ENCODE measurements at regions not wholly inside any gene's neighbourhood (a gene's known extent, or its start where the extent isn't known, plus 50 kb on each side); places are given as distances from the start of the nearest gene placed in this dataset.

DNA sequence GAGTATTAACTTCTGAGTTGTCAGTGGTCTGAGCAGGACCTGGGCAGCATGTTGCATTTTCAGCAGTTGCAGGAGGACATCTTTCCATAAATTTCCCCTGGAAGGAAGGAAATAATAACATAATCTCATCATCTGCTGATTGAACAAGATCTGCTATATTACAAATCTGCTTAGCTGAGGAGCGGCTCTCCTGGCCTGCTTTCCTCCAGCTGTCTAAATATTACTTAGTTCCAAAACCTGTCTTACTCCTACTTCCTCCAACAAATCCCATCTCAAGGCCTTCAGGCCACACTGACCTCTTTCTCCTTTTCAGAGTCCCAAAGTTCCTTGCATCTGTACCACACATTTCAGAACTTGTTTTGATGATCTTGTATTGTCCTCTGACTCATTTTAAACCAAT, 364.4 kb upstream of the MCTP2 start:
- no peak for DNase-seq (ENCODE audit: low read depth)

DNA sequence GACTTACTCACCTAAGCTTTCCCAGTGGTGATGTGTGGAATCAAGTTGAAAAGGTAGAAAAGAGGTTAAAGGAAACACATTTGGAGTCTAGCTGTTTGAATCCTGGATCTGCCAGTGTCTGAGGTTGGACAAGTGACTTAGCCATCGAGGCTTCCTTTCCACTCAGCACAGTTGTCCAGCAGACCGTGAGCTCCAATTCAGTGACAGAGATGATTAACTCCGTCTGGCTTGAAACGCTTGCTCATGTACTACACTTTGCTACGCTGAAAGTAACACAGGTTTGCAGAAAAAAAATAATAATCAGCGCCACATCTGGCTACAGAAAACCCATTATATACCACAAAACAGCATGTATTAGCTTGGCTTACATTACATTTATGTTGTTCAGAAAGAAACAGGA, 364.9 kb upstream of the MCTP2 start:
- DNase-seq (ENCODE audit: low read depth), result no peak

DNA sequence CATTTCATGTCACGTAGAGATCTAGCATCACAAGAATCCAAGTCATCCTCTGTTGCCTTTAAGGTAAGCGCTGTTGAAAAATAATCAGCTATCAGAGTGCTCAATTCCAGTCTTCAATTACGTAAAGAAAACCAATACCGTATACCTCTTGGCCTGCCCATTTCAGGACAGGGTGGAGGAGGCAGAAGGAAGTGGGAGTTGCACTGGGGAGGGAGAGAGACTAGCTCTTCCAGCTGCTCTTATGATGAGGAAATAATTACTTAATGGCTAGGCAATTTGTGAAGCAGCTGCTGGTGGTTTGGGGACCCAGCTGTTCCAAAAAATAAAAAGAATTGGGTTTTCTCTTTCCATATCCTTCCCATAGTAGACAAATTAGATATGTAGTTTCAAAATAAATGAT, 365.8 kb upstream of the MCTP2 start:
- no peak for DNase-seq (ENCODE audit: low read depth)

DNA sequence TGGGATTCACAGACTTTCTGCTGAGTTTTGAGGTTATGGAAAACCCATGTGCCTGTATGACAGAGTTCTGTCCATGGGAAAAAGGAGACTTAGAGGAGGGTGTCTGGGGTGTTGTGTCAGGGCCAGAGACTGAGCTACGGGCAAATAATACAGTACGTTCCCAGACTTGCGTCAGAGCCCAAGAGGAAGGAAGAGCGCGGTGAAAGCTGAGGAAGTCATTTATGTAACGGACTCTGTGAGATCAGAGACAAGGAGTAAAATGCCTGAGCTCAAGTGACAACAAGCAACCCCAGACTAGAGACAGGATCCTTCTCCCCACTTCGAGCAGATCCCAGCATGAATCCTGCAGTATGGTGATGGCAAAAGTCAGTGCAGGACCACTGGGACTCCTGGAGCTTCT, 368.6 kb upstream of the MCTP2 start:
- no peak for DNase-seq (ENCODE audit: low read depth)

DNA sequence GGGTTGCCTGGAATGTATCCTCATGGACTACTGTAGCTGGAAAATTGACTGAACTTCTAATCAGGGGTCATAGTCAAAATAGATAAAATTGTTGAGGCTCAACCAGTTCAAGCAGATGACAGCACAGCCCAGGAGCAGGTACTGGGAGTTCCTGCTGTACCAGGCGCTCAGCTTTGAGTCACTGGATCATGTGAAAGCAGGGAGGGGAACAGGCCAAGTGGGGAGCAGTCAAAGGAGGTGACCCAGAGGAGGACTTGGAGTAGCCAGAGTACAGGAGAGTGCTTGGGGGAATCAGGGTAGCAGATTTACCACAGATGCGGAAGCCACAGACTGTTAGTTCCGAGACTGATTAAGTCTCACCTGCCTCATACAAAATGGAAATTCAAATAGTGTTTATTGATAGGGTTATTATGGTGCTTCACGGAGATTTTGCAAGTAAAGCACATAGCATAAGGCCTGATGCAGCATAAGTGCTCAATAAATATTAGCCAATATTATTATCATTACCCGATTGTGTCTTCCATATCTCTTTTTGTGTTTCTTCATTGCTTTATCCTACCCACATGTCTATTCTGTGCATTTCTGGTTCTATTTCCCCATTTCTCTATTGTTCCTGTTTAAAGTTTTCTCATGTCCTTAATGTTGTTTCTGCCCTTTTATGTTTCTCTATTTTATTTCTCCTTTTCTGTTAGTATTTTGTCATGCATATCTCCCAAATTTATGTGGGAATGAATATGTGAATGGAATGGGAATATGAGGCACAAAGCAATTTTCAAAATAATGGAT, 369.2 kb upstream of the MCTP2 start:
- DNase-seq (ENCODE audit: low read depth), result no peak

DNA sequence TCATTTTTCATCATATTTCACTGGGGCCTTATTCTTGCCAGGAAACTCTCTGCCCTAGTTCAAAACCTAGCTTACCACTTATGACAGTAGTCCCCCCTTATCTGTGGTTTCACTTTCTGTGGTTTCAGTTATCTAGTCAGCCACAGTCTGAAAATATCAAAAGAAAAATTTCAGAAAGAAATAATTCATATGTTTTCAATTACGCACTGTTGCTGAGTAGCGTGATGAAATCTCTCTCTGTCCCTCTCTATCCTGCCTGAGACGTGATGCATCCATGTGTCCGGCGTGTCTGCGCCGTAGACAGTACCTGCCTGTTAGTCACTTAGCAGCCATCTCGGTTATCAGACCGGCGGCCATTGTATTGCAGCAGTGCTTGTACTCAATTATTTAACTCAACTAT, 369.9 kb upstream of the MCTP2 start:
- DNase-seq (ENCODE audit: low read depth), result no peak

DNA sequence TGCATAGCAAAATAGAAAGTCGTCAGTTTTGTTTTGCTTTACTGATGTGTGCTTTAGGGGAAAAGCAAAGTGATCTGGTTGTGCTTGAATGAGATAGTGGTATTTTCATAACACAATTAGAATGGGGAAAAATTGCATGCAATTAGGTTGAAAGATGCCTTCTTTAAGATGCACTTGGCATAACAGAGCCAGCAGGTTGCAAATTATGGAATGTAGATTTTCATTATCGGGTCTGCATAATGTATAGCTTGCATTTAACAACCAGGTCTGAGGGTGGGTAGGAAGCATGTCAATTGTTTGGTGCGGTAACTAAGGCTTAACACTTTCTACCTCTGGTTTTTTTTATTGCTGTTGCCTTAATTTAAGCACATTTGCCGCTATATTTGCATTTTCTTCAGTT, 370.7 kb upstream of the MCTP2 start:
- DNase-seq (ENCODE audit: low read depth), result no peak

DNA sequence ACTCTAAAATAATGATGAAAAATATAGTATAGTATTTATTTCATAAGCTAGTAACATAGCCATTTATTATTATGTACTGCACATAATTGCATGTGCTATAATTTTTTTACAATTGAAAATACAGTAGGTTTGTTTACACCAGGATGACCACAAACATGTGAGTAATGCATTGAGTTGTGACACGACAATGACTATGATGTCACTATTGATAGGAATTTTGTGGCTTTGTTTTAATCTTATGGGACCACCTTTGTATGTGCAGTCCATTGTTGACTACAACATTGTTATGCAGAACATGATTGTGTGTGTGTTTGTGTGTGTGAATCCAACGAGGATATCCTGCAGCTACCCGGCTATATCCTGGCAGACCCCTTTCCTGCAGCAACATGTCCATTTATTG, 372.2 kb upstream of the MCTP2 start:
- DNase-seq (ENCODE audit: low read depth), result no peak

DNA sequence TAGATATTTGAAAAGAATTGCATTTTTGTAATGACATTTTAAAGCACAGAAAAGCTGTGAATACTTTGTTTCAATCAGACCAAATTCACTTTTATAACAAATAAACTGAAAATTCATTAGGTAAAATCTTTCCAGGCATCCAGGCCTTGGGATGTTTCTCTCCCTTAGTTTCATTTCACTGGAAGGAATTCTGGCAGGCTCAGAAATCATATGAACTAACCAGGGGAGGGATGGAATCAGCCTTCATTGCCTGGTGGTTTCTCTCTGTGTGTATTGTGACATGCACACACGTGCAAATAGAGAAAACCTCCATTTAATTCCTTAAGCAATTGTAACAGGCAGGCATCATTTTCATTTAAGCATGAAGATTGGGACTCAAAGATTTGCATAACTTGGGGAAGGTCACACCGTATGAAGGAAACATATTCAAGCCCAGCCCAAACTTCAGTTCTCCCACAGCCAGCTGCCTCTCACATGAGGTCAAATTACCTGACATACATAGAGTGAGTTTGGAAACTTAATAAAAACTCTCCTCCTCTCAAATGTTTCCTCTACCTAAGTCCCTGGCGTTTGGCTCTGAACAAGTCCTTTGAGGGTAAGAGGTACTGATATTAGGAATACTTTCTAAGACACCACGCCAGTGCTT, 376.1 kb upstream of the MCTP2 start:
- no peak for DNase-seq (ENCODE audit: low read depth)

DNA sequence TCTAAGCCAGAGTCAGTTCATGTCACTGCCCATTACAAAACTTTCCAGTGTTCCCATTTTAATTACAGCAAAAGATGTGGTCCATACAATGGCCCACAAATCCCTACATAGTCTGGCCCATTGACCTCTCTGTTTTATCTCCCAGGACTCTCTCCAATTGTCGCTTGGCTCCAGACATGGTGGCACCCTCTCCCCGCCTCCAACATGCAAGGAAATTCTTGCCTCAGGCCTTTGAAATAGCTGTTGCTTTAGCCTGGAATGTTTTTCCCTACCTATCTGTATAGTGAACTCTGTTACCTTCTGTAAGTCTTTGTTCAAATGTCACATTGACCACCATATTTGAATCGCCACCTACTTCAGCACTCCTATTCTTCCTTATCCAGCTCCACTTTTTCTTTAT, 377.3 kb upstream of the MCTP2 start:
- no peak for DNase-seq (ENCODE audit: low read depth)

DNA sequence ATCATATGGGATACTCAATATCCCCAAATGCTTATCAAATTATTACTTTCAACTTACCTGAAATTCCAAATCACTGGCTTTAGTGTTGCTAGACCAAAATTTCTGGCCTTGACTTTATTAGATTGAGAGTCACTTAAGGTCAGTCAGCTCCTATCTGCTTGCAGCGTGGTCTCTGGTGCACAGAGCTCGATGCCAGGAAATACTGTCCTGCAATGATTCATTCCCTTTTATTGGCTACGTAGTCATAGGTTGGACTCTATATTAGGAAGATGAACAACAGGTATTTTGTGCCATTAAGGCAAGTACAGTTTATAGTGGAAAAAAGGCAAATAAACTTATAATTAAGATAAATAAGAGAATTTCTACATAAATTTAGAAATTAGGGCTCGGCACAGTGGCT, 378.6 kb upstream of the MCTP2 start:
- DNase-seq (ENCODE audit: low read depth), result no peak

DNA sequence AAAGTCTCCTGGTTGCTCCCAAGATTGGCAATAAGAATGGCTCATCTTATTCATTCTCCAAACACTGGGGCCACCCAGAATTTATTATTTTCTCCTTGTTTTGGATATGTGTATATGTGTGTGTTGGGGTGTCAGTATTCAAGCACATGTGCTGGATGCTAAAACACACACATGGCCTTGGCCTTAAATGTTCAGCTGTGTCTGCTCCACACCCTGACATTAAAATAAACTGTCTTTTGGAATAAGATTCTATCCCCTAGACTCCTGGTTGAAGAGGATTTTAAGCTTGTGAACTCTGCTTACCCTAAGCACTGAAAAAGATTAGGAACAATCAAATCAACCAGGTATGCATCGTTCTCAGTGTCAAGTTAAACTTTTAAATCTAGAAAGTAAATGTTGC, 382.9 kb upstream of the MCTP2 start:
- DNase-seq (ENCODE audit: low read depth), result no peak

DNA sequence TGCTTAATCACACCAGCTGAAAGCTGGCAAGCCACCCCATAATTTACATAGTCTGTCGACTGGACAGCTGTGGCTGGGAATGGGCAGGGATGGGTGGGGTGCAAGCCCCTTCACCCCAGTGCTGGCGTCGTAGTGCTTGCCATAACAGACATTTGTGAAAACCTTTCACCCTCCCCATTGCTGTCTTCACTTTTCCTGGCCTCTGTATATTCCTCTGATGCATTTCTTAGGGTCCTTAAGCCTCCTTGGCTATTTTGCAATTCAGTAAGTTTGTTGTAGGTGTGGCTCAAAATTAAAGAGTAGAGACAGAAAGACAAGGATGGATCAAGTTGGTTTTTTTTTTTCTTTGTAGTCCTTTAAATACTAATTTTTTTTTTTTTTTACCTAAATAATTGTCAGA, 383.3 kb upstream of the MCTP2 start:
- DNase-seq (ENCODE audit: low read depth), result no peak

DNA sequence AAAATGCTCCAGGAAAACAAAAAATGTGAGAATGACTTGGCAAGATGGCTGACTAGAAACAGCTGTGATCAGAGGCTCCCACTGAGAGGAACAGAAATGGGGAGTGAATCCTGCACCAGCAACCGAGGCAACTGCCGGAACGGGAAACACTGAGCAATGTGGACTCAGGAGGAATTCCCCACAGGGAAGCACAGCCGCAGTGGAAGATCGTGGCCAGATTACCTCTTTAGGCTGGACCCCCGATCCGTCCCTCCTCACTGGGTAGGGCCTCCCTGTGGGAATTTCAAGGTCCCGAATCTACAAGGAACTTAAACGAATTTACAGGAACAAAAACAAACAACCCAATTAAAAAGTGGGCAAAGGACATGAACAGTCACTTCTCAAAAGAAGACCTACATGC, 385.2 kb upstream of the MCTP2 start:
- DNase-seq (ENCODE audit: low read depth), result no peak

DNA sequence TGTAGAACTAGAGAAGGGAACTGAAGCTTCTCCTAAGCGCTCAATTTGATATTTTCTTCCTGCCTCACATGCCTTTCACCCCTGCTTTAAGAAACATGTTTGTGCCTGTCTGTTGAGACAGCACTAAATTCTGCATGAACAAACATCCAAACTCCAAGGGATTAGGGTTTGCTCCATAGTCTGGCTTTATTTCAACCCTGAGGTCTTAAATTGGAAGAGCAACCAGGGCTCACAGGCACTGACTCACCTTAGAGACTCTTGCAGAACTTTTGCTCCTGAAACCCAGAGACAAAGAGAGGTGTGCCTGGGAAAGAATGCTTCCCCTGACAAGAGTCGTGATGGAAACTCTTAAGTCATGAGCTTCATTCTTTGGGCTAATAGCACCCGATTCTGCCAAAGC, 393.9 kb upstream of the MCTP2 start:
- no peak for DNase-seq (ENCODE audit: low read depth)

DNA sequence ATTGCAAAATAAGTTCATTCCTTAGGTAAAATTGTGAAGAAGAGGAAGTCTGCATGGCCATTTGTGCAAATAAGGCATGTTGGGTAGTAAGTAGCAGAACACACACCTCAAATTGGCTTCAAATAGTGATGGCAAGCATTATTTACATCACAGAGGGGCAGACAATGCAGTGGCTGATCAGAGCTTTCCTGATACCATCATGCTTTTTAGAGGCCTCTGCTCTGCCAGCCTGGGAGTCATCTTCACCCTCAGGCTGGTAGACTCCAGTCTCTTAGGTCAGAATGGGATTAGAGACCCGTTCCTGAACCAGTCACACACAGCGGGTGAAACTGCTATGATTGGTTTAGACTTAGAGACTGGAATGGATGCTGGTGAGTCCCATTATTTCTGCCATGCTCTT, 396.0 kb upstream of the MCTP2 start:
- no peak for DNase-seq (ENCODE audit: low read depth)

DNA sequence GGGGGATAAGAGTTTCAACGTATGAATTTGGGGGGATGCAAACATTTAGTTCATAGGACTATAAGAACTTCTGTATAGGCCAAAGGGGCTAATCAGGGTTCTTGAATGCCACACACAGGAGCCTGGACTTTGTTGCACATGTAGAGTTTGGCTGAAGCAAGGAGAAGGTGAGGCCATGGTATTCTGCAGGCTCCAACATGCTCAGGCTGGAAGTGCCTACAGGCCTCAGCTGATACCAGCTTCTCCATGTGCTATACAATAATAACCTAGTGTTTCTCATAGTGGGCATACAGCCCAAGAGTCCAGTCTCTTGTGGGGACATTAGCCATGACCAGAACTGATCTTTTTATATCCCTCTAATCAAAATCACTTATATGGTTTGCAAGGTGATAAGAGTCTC, 399.7 kb upstream of the MCTP2 start:
- no peak for DNase-seq (ENCODE audit: low read depth)

DNA sequence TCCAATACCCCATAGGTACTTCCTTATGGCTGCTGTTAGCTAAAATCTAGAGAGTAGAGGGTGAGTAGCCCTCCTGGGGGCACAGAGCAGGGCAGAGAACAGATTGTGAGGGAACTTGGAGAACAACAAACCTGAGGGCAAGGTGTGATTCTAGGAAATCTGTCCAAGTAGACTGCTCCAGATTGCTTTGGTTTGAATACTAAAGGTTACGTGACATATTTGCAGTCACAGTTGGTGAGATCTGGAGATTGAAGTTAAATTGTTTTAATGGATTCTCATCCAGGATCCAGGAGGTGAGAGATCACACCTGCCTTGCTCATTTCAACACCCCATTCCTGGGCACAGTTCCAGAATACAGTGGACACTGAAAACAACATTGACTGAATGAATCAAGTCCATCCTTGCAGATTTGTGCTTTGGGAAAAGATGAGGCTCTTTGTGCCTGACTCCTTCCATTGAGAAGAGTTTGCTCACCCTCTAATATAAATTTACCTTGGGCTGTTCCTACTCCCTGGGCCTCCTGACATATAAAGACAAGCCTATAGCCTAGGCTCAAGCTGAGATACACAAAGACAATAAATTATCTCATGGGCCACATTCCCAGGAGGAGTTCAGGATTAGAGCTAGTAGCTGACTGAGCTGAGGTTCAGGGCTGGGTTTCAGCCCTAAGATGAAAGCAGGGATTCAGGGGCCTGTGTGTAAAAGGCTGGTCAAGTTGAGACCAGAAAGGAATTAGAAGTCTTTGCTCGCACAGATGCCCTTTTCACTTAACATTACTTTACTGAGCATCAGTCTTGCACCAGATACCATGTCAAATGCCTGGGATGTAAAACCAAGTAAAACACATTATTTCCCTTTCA, 400.9 kb upstream of the MCTP2 start:
- no peak for DNase-seq (ENCODE audit: low read depth)

DNA sequence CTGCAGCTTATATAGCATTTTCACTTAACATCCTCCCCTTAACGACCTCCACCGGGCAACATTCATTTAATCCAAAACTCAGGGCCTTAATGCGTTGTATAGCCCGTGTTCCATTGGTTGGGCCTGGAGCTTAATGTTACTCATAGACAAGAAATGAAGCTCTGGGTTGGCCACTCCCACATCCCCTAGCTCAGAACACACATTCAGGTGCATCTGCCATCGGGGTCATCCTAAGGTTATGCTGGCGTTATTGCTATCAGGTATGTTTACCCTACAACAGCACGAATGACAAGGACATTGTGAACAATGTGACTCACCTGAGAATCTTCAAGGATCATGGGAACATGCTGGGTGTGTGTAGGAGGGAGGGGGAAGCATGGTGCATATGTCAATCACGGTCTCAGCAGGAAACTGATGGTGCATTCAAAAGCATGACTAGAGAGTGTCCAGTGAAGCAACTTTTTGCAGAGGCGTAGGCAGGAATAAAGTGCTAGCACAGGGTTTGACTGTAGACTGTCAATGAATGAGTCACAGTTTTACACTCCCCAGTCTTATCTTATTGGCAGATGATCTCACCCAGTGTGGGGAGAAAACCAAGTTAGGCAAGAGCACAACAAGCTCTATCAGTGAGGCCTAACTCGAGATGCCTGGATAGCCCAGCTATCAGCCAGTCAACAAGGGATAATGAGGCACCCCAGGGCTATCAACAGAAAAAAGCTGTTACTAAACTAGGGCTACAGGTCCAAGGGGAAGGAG, 402.1 kb upstream of the MCTP2 start:
- no peak for DNase-seq (ENCODE audit: low read depth)

DNA sequence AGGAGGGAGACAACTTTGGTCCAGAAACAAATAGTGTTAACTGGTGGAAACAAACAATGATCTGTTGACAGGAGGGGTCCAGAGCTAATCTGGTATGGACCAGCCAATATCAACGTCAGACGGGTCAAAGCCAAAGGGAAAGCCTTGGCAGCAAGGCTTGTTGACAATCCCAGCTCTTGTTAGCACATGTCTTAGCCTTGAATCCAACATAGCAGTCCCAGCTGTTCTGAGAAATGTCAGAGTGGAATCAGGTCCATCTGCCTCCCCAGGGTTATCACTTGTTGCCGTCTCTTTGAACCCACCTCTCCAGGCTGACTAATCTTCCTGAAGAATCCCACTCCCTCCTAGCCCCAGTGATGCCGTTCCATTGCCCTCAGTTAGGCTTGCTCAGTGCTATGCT, 404.6 kb upstream of the MCTP2 start:
- DNase-seq (ENCODE audit: low read depth), result no peak

DNA sequence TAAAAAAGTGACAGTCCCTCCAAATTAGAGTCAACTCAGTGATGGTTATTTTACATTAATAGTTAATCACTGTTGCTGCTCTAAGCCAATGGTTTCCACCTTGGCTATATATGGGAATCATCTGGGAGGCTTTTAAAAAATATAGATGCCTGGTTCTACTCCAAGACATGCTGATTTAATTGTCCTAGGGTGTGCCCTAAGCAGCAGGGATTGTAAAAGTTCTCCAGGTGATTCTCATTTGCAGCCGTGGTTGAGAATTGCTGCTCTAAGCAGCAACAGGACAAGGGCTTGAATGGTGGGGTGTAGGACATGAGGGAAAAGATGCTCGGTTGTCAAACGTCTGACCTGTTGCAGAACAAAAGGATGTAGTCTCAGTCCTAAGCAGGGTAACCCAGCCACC, 405.1 kb upstream of the MCTP2 start:
- no peak for DNase-seq (ENCODE audit: low read depth)

DNA sequence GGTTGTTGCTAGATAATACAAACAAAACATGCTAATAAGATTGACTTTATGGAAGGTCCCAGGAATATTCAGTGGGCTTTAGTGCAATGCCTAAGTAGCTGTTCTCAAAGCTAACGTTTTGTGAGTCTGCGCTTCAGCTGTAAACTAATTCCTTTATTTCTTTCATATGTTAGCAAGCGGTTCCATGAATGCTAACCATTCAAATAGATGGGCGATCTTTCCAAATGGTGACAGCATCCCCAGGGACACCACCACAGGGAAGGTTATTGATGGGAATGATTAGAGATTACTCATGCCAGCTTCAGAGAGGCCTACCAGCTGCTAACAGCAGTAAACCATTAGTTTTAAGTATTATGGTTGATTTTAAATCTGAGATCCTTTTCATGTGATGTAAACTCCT, 405.7 kb upstream of the MCTP2 start:
- DNase-seq (ENCODE audit: low read depth), result no peak

All from EH (cell line).